ENCODE measurements at regions not wholly inside any gene's neighbourhood (a gene's known extent, or its start where the extent isn't known, plus 50 kb on each side); places are given as distances from the start of the nearest gene placed in this dataset.

- Mint-ChIP-seq H3K27ac (ENCODE audit: unreplicated experiment) (no peak overlapping the region), H3K4me3 (ENCODE audit: unreplicated experiment) (no peak overlapping the region), H3K4me1 (ENCODE audit: low read depth, unreplicated experiment) (no peaks in the 10 kb centered on the region), H3K36me3 (ENCODE audit: unreplicated experiment) (no peaks in the 10 kb centered on the region), H3K27me3 (ENCODE audit: unreplicated experiment) (no peaks in the 10 kb centered on the region), H3K9me3 (ENCODE audit: unreplicated experiment) (no peaks in the 10 kb centered on the region)
- no peak for DNase-seq
- TF ChIP-seq, protein P1, sequence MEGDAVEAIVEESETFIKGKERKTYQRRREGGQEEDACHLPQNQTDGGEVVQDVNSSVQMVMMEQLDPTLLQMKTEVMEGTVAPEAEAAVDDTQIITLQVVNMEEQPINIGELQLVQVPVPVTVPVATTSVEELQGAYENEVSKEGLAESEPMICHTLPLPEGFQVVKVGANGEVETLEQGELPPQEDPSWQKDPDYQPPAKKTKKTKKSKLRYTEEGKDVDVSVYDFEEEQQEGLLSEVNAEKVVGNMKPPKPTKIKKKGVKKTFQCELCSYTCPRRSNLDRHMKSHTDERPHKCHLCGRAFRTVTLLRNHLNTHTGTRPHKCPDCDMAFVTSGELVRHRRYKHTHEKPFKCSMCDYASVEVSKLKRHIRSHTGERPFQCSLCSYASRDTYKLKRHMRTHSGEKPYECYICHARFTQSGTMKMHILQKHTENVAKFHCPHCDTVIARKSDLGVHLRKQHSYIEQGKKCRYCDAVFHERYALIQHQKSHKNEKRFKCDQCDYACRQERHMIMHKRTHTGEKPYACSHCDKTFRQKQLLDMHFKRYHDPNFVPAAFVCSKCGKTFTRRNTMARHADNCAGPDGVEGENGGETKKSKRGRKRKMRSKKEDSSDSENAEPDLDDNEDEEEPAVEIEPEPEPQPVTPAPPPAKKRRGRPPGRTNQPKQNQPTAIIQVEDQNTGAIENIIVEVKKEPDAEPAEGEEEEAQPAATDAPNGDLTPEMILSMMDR (IDR thresholded peaks at IDR 0.05; ENCODE audit: partially characterized antibody, unreplicated experiment), result no peak
Measured at GRCh38 chr20:6679086-6679485, 88.4 kb upstream of the BMP2 start.

- Mint-ChIP-seq H3K36me3 (ENCODE audit: unreplicated experiment) (no peaks in the 10 kb centered on the region), H3K27ac (ENCODE audit: unreplicated experiment) (no peak overlapping the region), H3K9me3 (ENCODE audit: unreplicated experiment) (no peaks in the 10 kb centered on the region), H3K4me1 (ENCODE audit: low read depth, unreplicated experiment) (no peaks in the 10 kb centered on the region), H3K4me3 (ENCODE audit: unreplicated experiment) (no peak overlapping the region), H3K27me3 (ENCODE audit: unreplicated experiment) (no peaks in the 10 kb centered on the region)
- DNase-seq, result no peak
- TF ChIP-seq, protein P1 (IDR thresholded peaks at IDR 0.05; ENCODE audit: partially characterized antibody, unreplicated experiment), result no peak
Measured at GRCh38 chr20:6678101-6678500, 89.4 kb upstream of the BMP2 start.

DNA sequence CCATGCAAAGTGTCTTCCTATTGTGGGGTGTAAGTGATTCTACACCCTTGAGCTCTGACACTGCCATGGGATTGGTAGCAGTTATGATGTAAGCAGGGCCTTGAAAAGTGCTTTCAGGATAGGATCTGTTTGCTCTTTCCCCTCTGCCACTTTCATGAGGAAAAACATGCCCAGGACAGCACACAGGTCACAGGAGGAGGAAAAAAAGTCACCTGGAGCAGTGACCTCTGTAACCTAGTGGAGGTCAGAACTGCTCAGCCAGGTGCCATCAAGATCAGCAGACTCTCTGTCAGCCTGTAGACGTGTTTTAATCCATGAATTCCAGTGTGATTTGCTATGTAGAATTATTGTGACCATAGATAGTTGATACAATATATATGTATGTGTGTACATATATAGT, 92.7 kb upstream of the BMP2 start:
- DNase-seq, result no peak
- H3K4me3 Mint-ChIP-seq (ENCODE audit: unreplicated experiment), result no peak overlapping the region
- TF ChIP-seq, protein P1 (IDR thresholded peaks at IDR 0.05; ENCODE audit: partially characterized antibody, unreplicated experiment), result no peak
- H3K27me3 Mint-ChIP-seq (ENCODE audit: unreplicated experiment), result no peaks in the 10 kb centered on the region
- H3K36me3 Mint-ChIP-seq (ENCODE audit: unreplicated experiment), result no peaks in the 10 kb centered on the region
- no peaks in the 10 kb centered on the region for H3K4me1 Mint-ChIP-seq (ENCODE audit: low read depth, unreplicated experiment)
- H3K27ac Mint-ChIP-seq (ENCODE audit: unreplicated experiment), result no peak overlapping the region
- H3K9me3 Mint-ChIP-seq (ENCODE audit: unreplicated experiment), result no peaks in the 10 kb centered on the region

DNA sequence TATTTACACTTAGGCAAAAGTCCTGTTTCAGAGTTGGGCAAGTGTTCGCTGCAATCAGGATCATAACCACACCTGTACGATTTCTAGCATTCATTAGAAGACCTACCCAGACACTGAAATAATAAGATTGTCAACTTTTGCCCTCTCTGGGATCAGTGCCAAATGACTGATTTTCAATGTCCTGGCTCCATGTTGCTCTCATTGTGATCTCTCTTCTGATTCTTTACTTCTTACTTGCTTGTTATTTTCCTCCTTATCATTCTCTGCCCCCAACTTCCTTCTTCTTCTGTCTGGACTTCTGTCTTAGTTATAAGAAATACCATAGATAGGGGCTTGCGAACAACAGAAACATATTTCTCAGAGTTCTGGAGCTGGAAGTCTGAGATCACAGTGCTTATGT, 94.4 kb upstream of the BMP2 start:
- TF ChIP-seq, protein P1 (IDR thresholded peaks at IDR 0.05; ENCODE audit: partially characterized antibody, unreplicated experiment), result no peak
- no peak overlapping the region for H3K4me3 Mint-ChIP-seq (ENCODE audit: unreplicated experiment)
- no peaks in the 10 kb centered on the region for H3K4me1 Mint-ChIP-seq (ENCODE audit: low read depth, unreplicated experiment)
- no peaks in the 10 kb centered on the region for H3K36me3 Mint-ChIP-seq (ENCODE audit: unreplicated experiment)
- no peak overlapping the region for H3K27ac Mint-ChIP-seq (ENCODE audit: unreplicated experiment)
- H3K9me3 Mint-ChIP-seq (ENCODE audit: unreplicated experiment), result no peaks in the 10 kb centered on the region
- DNase-seq, result no peak
- H3K27me3 Mint-ChIP-seq (ENCODE audit: unreplicated experiment), result no peaks in the 10 kb centered on the region

DNA sequence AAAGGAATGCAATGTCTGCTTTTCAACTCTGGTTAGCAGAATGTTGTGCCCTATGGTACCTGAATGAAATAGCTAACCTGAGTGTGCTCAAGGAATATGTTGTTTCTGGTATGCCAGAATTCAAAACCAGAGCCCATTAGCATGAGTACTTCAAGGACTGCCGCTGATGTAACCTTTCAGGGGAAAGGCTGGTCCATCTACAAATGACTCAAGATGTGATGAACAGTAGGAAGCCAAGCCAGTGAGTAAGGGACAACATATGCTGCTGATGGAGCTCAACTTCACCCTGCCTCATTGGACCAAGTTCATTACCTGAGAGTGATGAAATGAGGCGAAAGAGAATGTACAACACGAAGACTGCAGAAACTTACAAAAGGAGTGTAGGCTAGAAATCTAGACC, 95.7 kb upstream of the BMP2 start:
- Mint-ChIP-seq H3K4me1 (ENCODE audit: low read depth, unreplicated experiment) (no peaks in the 10 kb centered on the region), H3K27ac (ENCODE audit: unreplicated experiment) (no peak overlapping the region), H3K36me3 (ENCODE audit: unreplicated experiment) (no peaks in the 10 kb centered on the region)

More for the DNA sequence above, 95.7 kb upstream of the BMP2 start:
- no peak overlapping the region for H3K4me3 Mint-ChIP-seq (ENCODE audit: unreplicated experiment)
- H3K27me3 Mint-ChIP-seq (ENCODE audit: unreplicated experiment), result no peaks in the 10 kb centered on the region
- DNase-seq, result no peak
- TF ChIP-seq, protein P1 (IDR thresholded peaks at IDR 0.05; ENCODE audit: partially characterized antibody, unreplicated experiment), result no peak
- H3K9me3 Mint-ChIP-seq (ENCODE audit: unreplicated experiment), result no peaks in the 10 kb centered on the region

Data from glutamatergic neuron (in vitro differentiated cells).